ENCODE measurements at regions not wholly inside any gene's neighbourhood (a gene's known extent, or its start where the extent isn't known, plus 50 kb on each side); places are given as distances from the start of the nearest gene placed in this dataset.
"Not testable (repeated sequence)": the region's sequence is repeated elsewhere in the genome, so short reads cannot be mapped to it uniquely, and the experiment has no call there.

GRCh38 chrX:90337161-90337560 lies 415.5 kb downstream of the TGIF2LX start:
- Mint-ChIP-seq H3K9me3 (peaks cover 11% of the 10 kb centered on the region), H3K4me1 (peaks cover 13% of the 10 kb centered on the region)
- H3K36me3 Mint-ChIP-seq (ENCODE audit: low read depth); H3K27me3 Mint-ChIP-seq (ENCODE audit: low read depth); H3K27ac Mint-ChIP-seq; H3K4me3 Mint-ChIP-seq: not testable (repeated sequence)

- H3K36me3 Mint-ChIP-seq (ENCODE audit: low read depth); H3K4me3 Mint-ChIP-seq; H3K27ac Mint-ChIP-seq; H3K4me1 Mint-ChIP-seq; H3K9me3 Mint-ChIP-seq; H3K27me3 Mint-ChIP-seq (ENCODE audit: low read depth): not testable (repeated sequence)
Measured at GRCh38 chrX:90369632-90370031, 447.9 kb downstream of the TGIF2LX start.

- H3K4me1 Mint-ChIP-seq; H3K4me3 Mint-ChIP-seq; H3K27ac Mint-ChIP-seq; H3K9me3 Mint-ChIP-seq; H3K27me3 Mint-ChIP-seq (ENCODE audit: low read depth); H3K36me3 Mint-ChIP-seq (ENCODE audit: low read depth): not testable (repeated sequence)
Measured at GRCh38 chrX:90398020-90398419, 476.3 kb downstream of the TGIF2LX start.

GRCh38 chrX:90402169-90402568 lies 480.5 kb downstream of the TGIF2LX start:
- H3K9me3 Mint-ChIP-seq; H3K27ac Mint-ChIP-seq; H3K4me1 Mint-ChIP-seq; H3K4me3 Mint-ChIP-seq; H3K27me3 Mint-ChIP-seq (ENCODE audit: low read depth); H3K36me3 Mint-ChIP-seq (ENCODE audit: low read depth): not testable (repeated sequence)

- not testable (repeated sequence) for H3K27me3 Mint-ChIP-seq (ENCODE audit: low read depth); H3K4me1 Mint-ChIP-seq
Measured at GRCh38 chrX:90403859-90404258, 482.2 kb downstream of the TGIF2LX start.

GRCh38 chrX:90404846-90405436 lies 483.2 kb downstream of the TGIF2LX start:
- not testable (repeated sequence) for H3K4me3 Mint-ChIP-seq; H3K36me3 Mint-ChIP-seq (ENCODE audit: low read depth); H3K4me1 Mint-ChIP-seq; H3K27ac Mint-ChIP-seq; H3K27me3 Mint-ChIP-seq (ENCODE audit: low read depth); H3K9me3 Mint-ChIP-seq

More at GRCh38 chrX:90403859-90404258, 482.2 kb downstream of the TGIF2LX start:
- H3K36me3 Mint-ChIP-seq (ENCODE audit: low read depth); H3K4me3 Mint-ChIP-seq; H3K27ac Mint-ChIP-seq; H3K9me3 Mint-ChIP-seq: not testable (repeated sequence)

GRCh38 chrX:90453770-90454338 lies 532.1 kb downstream of the TGIF2LX start:
- H3K4me1 Mint-ChIP-seq; H3K36me3 Mint-ChIP-seq (ENCODE audit: low read depth); H3K27me3 Mint-ChIP-seq (ENCODE audit: low read depth); H3K9me3 Mint-ChIP-seq; H3K27ac Mint-ChIP-seq; H3K4me3 Mint-ChIP-seq: not testable (repeated sequence)

GRCh38 chrX:90458071-90458899 lies 536.6 kb downstream of the TGIF2LX start:
- H3K4me3 Mint-ChIP-seq; H3K36me3 Mint-ChIP-seq (ENCODE audit: low read depth); H3K27me3 Mint-ChIP-seq (ENCODE audit: low read depth); H3K9me3 Mint-ChIP-seq; H3K4me1 Mint-ChIP-seq: not testable (repeated sequence)
- peak overlapping the region in 2 of 3 experiments; percentile 25 to 63 for H3K27ac Mint-ChIP-seq

GRCh38 chrX:90474445-90474844 lies 552.7 kb downstream of the TGIF2LX start:
- H3K36me3 Mint-ChIP-seq (ENCODE audit: low read depth); H3K27ac Mint-ChIP-seq; H3K4me1 Mint-ChIP-seq; H3K27me3 Mint-ChIP-seq (ENCODE audit: low read depth); H3K4me3 Mint-ChIP-seq; H3K9me3 Mint-ChIP-seq: not testable (repeated sequence)

GRCh38 chrX:90485406-90485805 lies 563.7 kb downstream of the TGIF2LX start:
- not testable (repeated sequence) for H3K4me3 Mint-ChIP-seq; H3K4me1 Mint-ChIP-seq; H3K27me3 Mint-ChIP-seq (ENCODE audit: low read depth); H3K27ac Mint-ChIP-seq; H3K9me3 Mint-ChIP-seq; H3K36me3 Mint-ChIP-seq (ENCODE audit: low read depth)

GRCh38 chrX:90521284-90521683 lies 599.6 kb downstream of the TGIF2LX start:
- not testable (repeated sequence) for H3K4me1 Mint-ChIP-seq; H3K27me3 Mint-ChIP-seq (ENCODE audit: low read depth); H3K4me3 Mint-ChIP-seq; H3K36me3 Mint-ChIP-seq (ENCODE audit: low read depth); H3K27ac Mint-ChIP-seq; H3K9me3 Mint-ChIP-seq

- H3K4me1 Mint-ChIP-seq; H3K27ac Mint-ChIP-seq; H3K9me3 Mint-ChIP-seq; H3K36me3 Mint-ChIP-seq (ENCODE audit: low read depth); H3K4me3 Mint-ChIP-seq; H3K27me3 Mint-ChIP-seq (ENCODE audit: low read depth): not testable (repeated sequence)
Measured at GRCh38 chrX:90524383-90524968, 602.8 kb downstream of the TGIF2LX start.
